H1 (cell line): ENCODE measurements at regions not wholly inside any gene's neighbourhood (a gene's known extent, or its start where the extent isn't known, plus 50 kb on each side); places are given as distances from the start of the nearest gene placed in this dataset.

ENCODE experiments used
- CTCF ChIA-PET: fragments of 300-600 bp; sonication (Branson Sonifier 250); formaldehyde crosslinking; loops from one replicate; lab custom pipeline; 2021; ENCODE audit not compliant: partially characterized antibody; lab: Charles Lee
- POLR2A ChIA-PET: fragments of 300-600 bp; sonication (Branson Sonifier 250); formaldehyde crosslinking; loops from one replicate; lab custom pipeline; 2021; ENCODE audit warnings: inconsistent platforms; ENCODE audit not compliant: partially characterized antibody; lab: Charles Lee
- DNase-seq, 2 experiments: peaks; one replicate each; pipeline versions ENCODE4 v3.0.0 to v3.0.0-alpha.2; 2010 to 2022; ENCODE audit warnings: low spot score in 2 of 2, low read depth in 1 of 2, mixed read lengths in 1 of 2
- FAIRE-seq: peaks from 2 replicates; lab custom pipeline; 2011; peaks lifted over from hg19 to GRCh38; lab: Jason Lieb, UNC
- H2AFZ ChIP-seq: 2 replicates; pipeline ENCODE4 v1.8.1; 2012; ENCODE audit warnings: low read length, inconsistent platforms
- H2AK5ac ChIP-seq: 2 replicates; pipeline ENCODE4 v1.6.1; 2013; ENCODE audit warnings: low read depth, low read length
- H2BK120ac ChIP-seq: replicated peaks from 2 replicates; pipeline ENCODE3; 2013; ENCODE audit warnings: low read depth, low read length, inconsistent platforms
- H2BK12ac ChIP-seq: 2 replicates; pipeline ENCODE4 v1.6.1; 2013; ENCODE audit warnings: low read depth, low read length
- H2BK15ac ChIP-seq: 2 replicates; pipeline ENCODE4 v1.6.1; 2013; ENCODE audit warnings: low read length
- H2BK20ac ChIP-seq: 2 replicates; pipeline ENCODE4 v1.6.1; 2013; ENCODE audit warnings: low read length
- H2BK5ac ChIP-seq: 2 replicates; pipeline ENCODE4 v1.6.1; 2013; ENCODE audit warnings: low read depth, low read length
- H3K14ac ChIP-seq: 2 replicates; pipeline ENCODE4 v1.6.1; 2013; ENCODE audit warnings: inconsistent platforms; ENCODE audit not compliant: insufficient read length
- H3K18ac ChIP-seq: 2 replicates; pipeline ENCODE4 v1.6.1; 2013; ENCODE audit warnings: low read length; ENCODE audit errors: extremely low read depth
- H3K23ac ChIP-seq: 2 replicates; pipeline ENCODE4 v1.6.1; 2013; ENCODE audit warnings: inconsistent platforms; ENCODE audit not compliant: insufficient read length
- H3K23me2 ChIP-seq: 2 replicates; pipeline ENCODE4 v1.6.1; 2013; ENCODE audit warnings: low read depth, low read length
- H3K27ac ChIP-seq: 2 replicates; pipeline ENCODE4 v1.6.1; 2011; ENCODE audit warnings: low read depth, low read length, inconsistent platforms
- H3K27me3 ChIP-seq, 4 experiments: replicated peaks in 1 of 4; 1 replicate in 1 of 4; 2 replicates in 3 of 4; pipeline versions ENCODE4 v1.6.1 to v1.8.1; 2011 to 2013; ENCODE audit warnings: low read length in 3 of 4, mild to moderate bottlenecking in 3 of 4, inconsistent platforms in 2 of 4, mixed read lengths in 2 of 4, moderate library complexity in 1 of 4; ENCODE audit not compliant: control insufficient read depth in 3 of 4, insufficient read depth in 3 of 4; ENCODE audit errors: extremely low read depth in 1 of 4
- H3K36me3 ChIP-seq, 4 experiments: 2 replicates each; pipeline versions ENCODE4 v1.6.1 to v1.8.1; 2011 to 2013; ENCODE audit warnings: mild to moderate bottlenecking in 4 of 4, low read length in 3 of 4, moderate library complexity in 2 of 4, control low read depth in 1 of 4, inconsistent platforms in 1 of 4; ENCODE audit not compliant: insufficient read depth in 4 of 4, control insufficient read depth in 2 of 4
- H3K4ac ChIP-seq: replicated peaks from 2 replicates; pipeline ENCODE3; 2013; ENCODE audit warnings: low read length, low read depth, mixed read lengths, inconsistent platforms; ENCODE audit not compliant: insufficient read length
- H3K4me1 ChIP-seq, 4 experiments: replicated peaks in 1 of 4; 1 replicate in 1 of 4; 2 replicates in 3 of 4; pipeline versions ENCODE4 v1.6.1 to v1.8.1; 2011 to 2013; ENCODE audit warnings: low read length in 3 of 4, inconsistent platforms in 2 of 4, mixed read lengths in 1 of 4; ENCODE audit not compliant: insufficient read depth in 4 of 4, control insufficient read depth in 3 of 4
- H3K4me2 ChIP-seq, 2 experiments: 2 replicates each; pipeline versions ENCODE4 v1.6.1 to v1.8.1; 2011 to 2013; ENCODE audit warnings: low read depth in 2 of 2, low read length in 2 of 2, control low read depth in 1 of 2, inconsistent platforms in 1 of 2, mild to moderate bottlenecking in 1 of 2; ENCODE audit not compliant: insufficient read depth in 1 of 2
- H3K4me3 ChIP-seq, 4 experiments: fragments of 200-600, 300-600 bp in 1 of 4; sonication (generic), shearing (Covaris generic), sonication (Bioruptor Twin) in 1 of 4; 2 replicates each; pipeline versions ENCODE4 v1.5.1 to v1.8.1; 2011 to 2016; ENCODE audit warnings: low read length in 4 of 4, low read depth in 3 of 4, control low read depth in 2 of 4, inconsistent platforms in 2 of 4, mild to moderate bottlenecking in 2 of 4, mixed read lengths in 1 of 4, moderate library complexity in 1 of 4; ENCODE audit not compliant: insufficient read depth in 2 of 4; ENCODE audit errors: extremely low read depth in 1 of 4
- H3K56ac ChIP-seq: replicated peaks from 2 replicates; pipeline ENCODE3; 2013; ENCODE audit warnings: low read depth, mild to moderate bottlenecking, mixed read lengths, low read length, inconsistent platforms; ENCODE audit not compliant: insufficient read length
- H3K79me1 ChIP-seq: 2 replicates; pipeline ENCODE4 v1.6.1; 2013; ENCODE audit warnings: low read depth, low read length, control low read depth
- H3K79me2 ChIP-seq, 2 experiments: 2 replicates each; pipeline versions ENCODE4 v1.6.1 to v1.8.1; 2012 to 2013; ENCODE audit warnings: low read length in 2 of 2, mild to moderate bottlenecking in 2 of 2, inconsistent platforms in 1 of 2; ENCODE audit not compliant: insufficient read depth in 2 of 2, control insufficient read depth in 1 of 2
- H3K9ac ChIP-seq, 4 experiments: replicated peaks in 1 of 4; 1 replicate in 1 of 4; 2 replicates in 3 of 4; pipeline versions ENCODE4 v1.6.1 to v1.8.1; 2011 to 2013; ENCODE audit warnings: low read depth in 3 of 4, low read length in 3 of 4, control low read depth in 2 of 4, mild to moderate bottlenecking in 2 of 4, moderate library complexity in 2 of 4, inconsistent platforms in 1 of 4; ENCODE audit errors: extremely low read depth in 1 of 4
- H3K9me3 ChIP-seq, 2 experiments: 2 replicates each; pipeline versions ENCODE4 v1.6.1 to v1.8.1; 2012 to 2013; ENCODE audit warnings: mild to moderate bottlenecking in 2 of 2, moderate library complexity in 2 of 2, control low read depth in 1 of 2, inconsistent platforms in 1 of 2, low read depth in 1 of 2, low read length in 1 of 2, mixed read lengths in 1 of 2; ENCODE audit not compliant: insufficient read depth in 2 of 2
- H4K20me1 ChIP-seq, 2 experiments: replicated peaks in 1 of 2; 2 replicates each; pipeline versions ENCODE3 to v1.8.1; 2011 to 2013; ENCODE audit warnings: inconsistent platforms in 2 of 2, low read length in 2 of 2, mild to moderate bottlenecking in 1 of 2; ENCODE audit not compliant: insufficient read depth in 2 of 2, control insufficient read depth in 1 of 2
- H4K5ac ChIP-seq: 2 replicates; pipeline ENCODE4 v1.6.1; 2013; ENCODE audit warnings: low read length, low read depth, mixed read lengths, inconsistent platforms; ENCODE audit not compliant: insufficient read length
- H4K8ac ChIP-seq: 2 replicates; pipeline ENCODE4 v1.8.0; 2013; ENCODE audit warnings: mild to moderate bottlenecking, moderate library complexity, low read length, inconsistent platforms; ENCODE audit not compliant: insufficient read depth; ENCODE audit errors: extremely low read depth
- H4K91ac ChIP-seq: replicated peaks from 2 replicates; pipeline ENCODE3; 2013; ENCODE audit warnings: low read length, mixed read lengths, inconsistent platforms; ENCODE audit not compliant: insufficient read length
- CBX5 ChIP-seq: fragments of 300-800, 300-1000 bp; sonication (generic); IDR thresholded peaks from 2 replicates; pipeline ENCODE4 v1.7.1; 2016; ENCODE audit warnings: antibody characterized with exemption, low read length, low read depth
- CREB1 ChIP-seq: IDR thresholded peaks from 2 replicates; pipeline ENCODE4 v1.6.1; 2012; ENCODE audit warnings: inconsistent platforms
- EP300 ChIP-seq, 2 experiments: IDR thresholded peaks; 1 replicate in 1 of 2; 2 replicates in 1 of 2; pipeline ENCODE4 v1.6.1; 2011 to 2012; ENCODE audit warnings: low read depth in 2 of 2, low read length in 2 of 2, mild to moderate bottlenecking in 2 of 2, borderline replicate concordance in 1 of 2, inconsistent platforms in 1 of 2, moderate library complexity in 1 of 2
- GTF2F1 ChIP-seq: IDR thresholded peaks from 2 replicates; pipeline ENCODE4 v1.6.1; 2012; ENCODE audit warnings: low read depth, low read length, improper control_type of control experiment, borderline replicate concordance
- JUND ChIP-seq: IDR thresholded peaks from 2 replicates; pipeline ENCODE4 v1.6.1; 2011; ENCODE audit warnings: mild to moderate bottlenecking, improper control_type of control experiment, low read length
- RXRA ChIP-seq: IDR thresholded peaks from 2 replicates; pipeline ENCODE4 v1.6.1; 2011; ENCODE audit warnings: low read depth, mild to moderate bottlenecking, low read length, moderate library complexity; ENCODE audit not compliant: insufficient read depth
- SP2 ChIP-seq: IDR thresholded peaks from 2 replicates; pipeline ENCODE4 v1.6.1; 2012; ENCODE audit warnings: mild to moderate bottlenecking, low read length, inconsistent platforms
- SRF ChIP-seq: IDR thresholded peaks from 2 replicates; pipeline ENCODE4 v1.6.1; 2011; ENCODE audit warnings: mild to moderate bottlenecking, low read depth, low read length, moderate library complexity
- TAF1 ChIP-seq: IDR thresholded peaks from 2 replicates; pipeline ENCODE4 v1.6.1; 2011; ENCODE audit warnings: mild to moderate bottlenecking, low read depth, low read length
- TEAD4 ChIP-seq: IDR thresholded peaks from 2 replicates; pipeline ENCODE4 v1.6.1; 2012; ENCODE audit warnings: low read depth, low read length, inconsistent platforms, mixed read lengths
- WGBS, 2 experiments: shearing (Covaris generic) in 1 of 2; methylation state at CpG; one replicate each; pipeline versions ENCODE4 v1.1.6 to v1.1.7; 2013 to 2015; ENCODE audit warnings: low lambda C conversion rate in 2 of 2, mixed read lengths in 2 of 2, inconsistent platforms in 1 of 2, low coverage in 1 of 2, missing lambda C conversion rate in 1 of 2; ENCODE audit not compliant: insufficient replicate concordance in 2 of 2, insufficient coverage in 1 of 2, insufficient read length in 1 of 2; ENCODE audit errors: extremely low coverage in 1 of 2, missing lambda C conversion rate in 1 of 2; 5-methylcytosine and 5-hydroxymethylcytosine counted together
- TF ChIP-seq, protein P1 (sequence below): IDR thresholded peaks from 2 replicates; pipeline ENCODE4 v1.6.1; 2011; ENCODE audit warnings: low read length, improper control_type of control experiment
- TF ChIP-seq, protein P2 (sequence below), 3 experiments: IDR thresholded peaks; 1 replicate in 2 of 3; 2 replicates in 1 of 3; pipeline versions ENCODE4 v1.5.1 to v1.6.1; 2011; ENCODE audit warnings: low read length in 3 of 3, mild to moderate bottlenecking in 3 of 3, inconsistent platforms in 2 of 3, low read depth in 1 of 3, moderate library complexity in 1 of 3; ENCODE audit not compliant: insufficient read depth in 1 of 3; ENCODE audit errors: control extremely low read depth in 1 of 3

DNA sequence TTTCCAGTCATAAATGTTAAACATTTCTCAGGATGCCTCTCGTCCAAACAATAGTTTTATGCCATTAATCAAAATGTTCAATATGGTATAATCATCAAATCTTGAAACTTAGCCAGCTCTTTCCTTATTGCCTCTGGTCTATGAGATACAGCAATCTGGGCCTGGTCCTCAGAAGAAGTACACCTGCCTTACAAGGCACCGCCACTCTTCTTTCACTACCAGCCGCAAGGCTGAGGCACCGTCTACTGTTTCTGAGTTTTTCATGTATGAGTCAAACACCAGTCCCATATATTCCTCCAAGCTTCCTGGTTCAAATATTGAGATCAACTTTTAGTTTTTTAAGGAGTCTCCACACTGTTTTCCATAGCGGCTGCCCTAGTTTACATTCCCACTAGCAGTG lies 600.6 kb upstream of the FAT3 start:
- Histone ChIP-seq H3K79me2 (no peaks in the 10 kb centered on the region), H3K23ac (no peak overlapping the region), H3K23me2 (no peaks in the 10 kb centered on the region), H4K91ac (no peak overlapping the region), H3K56ac (no peak overlapping the region), H3K79me1 (no peaks in the 10 kb centered on the region), H3K27me3 (no peaks in the 10 kb centered on the region), H3K4me2 (no peak overlapping the region), H3K9me3 (no peaks in the 10 kb centered on the region), H2BK5ac (no peak overlapping the region), H3K4me1 (no peaks in the 10 kb centered on the region), H2AFZ (no peak overlapping the region), H2BK12ac (no peak overlapping the region), H2AK5ac (no peak overlapping the region), H3K27ac (no peak overlapping the region), H2BK120ac (no peak overlapping the region), H3K36me3 (no peaks in the 10 kb centered on the region), H3K14ac (no peak overlapping the region), H3K9ac (no peak overlapping the region), H3K4ac (no peak overlapping the region), H4K5ac (no peak overlapping the region), H3K4me3 (no peak overlapping the region), H2BK20ac (no peak overlapping the region), H4K8ac (no peak overlapping the region), H3K18ac (no peak overlapping the region), H4K20me1 (no peaks in the 10 kb centered on the region), H2BK15ac (no peak overlapping the region)
- no peak for DNase-seq
- WGBS, 2 experiments, result 97% methylated on average over 5 of the region's 5 CpGs; no CpG with 5 or more reads in 1 of the 2 experiments
- ChIA-PET CTCF (interaction anchor here (0.8 to 1.4 kb wide), 2 partner anchors 10 to 149 kb away, joined by 3 read pairs; no protein-coding TSS in a partner anchor), POLR2A (no interaction called here)
- no peak for FAIRE-seq
- no peak for TF ChIP-seq CBX5
- TF ChIP-seq, protein P1, sequence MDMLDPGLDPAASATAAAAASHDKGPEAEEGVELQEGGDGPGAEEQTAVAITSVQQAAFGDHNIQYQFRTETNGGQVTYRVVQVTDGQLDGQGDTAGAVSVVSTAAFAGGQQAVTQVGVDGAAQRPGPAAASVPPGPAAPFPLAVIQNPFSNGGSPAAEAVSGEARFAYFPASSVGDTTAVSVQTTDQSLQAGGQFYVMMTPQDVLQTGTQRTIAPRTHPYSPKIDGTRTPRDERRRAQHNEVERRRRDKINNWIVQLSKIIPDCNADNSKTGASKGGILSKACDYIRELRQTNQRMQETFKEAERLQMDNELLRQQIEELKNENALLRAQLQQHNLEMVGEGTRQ, result no peak
- no peak for TF ChIP-seq TAF1
- no peak for TF ChIP-seq SP2
- TF ChIP-seq CREB1, result no peak
- TF ChIP-seq EP300 (IDR thresholded peaks at IDR 0.05; ENCODE audit: borderline replicate concordance in 1 of 2, low read depth in 2 of 2, low read length in 2 of 2), result no peak
- TF ChIP-seq TEAD4, result no peak
- TF ChIP-seq RXRA, result no peak
- TF ChIP-seq, protein P2, sequence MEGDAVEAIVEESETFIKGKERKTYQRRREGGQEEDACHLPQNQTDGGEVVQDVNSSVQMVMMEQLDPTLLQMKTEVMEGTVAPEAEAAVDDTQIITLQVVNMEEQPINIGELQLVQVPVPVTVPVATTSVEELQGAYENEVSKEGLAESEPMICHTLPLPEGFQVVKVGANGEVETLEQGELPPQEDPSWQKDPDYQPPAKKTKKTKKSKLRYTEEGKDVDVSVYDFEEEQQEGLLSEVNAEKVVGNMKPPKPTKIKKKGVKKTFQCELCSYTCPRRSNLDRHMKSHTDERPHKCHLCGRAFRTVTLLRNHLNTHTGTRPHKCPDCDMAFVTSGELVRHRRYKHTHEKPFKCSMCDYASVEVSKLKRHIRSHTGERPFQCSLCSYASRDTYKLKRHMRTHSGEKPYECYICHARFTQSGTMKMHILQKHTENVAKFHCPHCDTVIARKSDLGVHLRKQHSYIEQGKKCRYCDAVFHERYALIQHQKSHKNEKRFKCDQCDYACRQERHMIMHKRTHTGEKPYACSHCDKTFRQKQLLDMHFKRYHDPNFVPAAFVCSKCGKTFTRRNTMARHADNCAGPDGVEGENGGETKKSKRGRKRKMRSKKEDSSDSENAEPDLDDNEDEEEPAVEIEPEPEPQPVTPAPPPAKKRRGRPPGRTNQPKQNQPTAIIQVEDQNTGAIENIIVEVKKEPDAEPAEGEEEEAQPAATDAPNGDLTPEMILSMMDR (IDR thresholded peaks at IDR 0.05; ENCODE audit: control extremely low read depth in 1 of 3, insufficient read depth in 1 of 3, low read depth in 1 of 3, low read length in 3 of 3), result no peak
- TF ChIP-seq JUND, result no peak
- TF ChIP-seq GTF2F1, result no peak
- TF ChIP-seq SRF, result no peak
